Left ventricle myocardium inferior (tissue), 1 donor: ENCODE measurements at regions not wholly inside any gene's neighbourhood (a gene's known extent, or its start where the extent isn't known, plus 50 kb on each side); places are given as distances from the start of the nearest gene placed in this dataset.

Experiments used
- DNase-seq: peaks from one replicate; pipeline ENCODE4 v3.0.0-alpha.2; 2020
- H3K27ac ChIP-seq: fragments of 200-600 bp; replicated peaks from 2 replicates; pipeline ENCODE4 v1.8.0; 2021
- H3K27me3 ChIP-seq: fragments of 200-600 bp; 2 replicates; pipeline ENCODE4 v1.8.0; 2021; ENCODE audit warnings: low read depth
- H3K36me3 ChIP-seq: fragments of 200-600 bp; 2 replicates; pipeline ENCODE4 v1.8.0; 2021
- H3K4me1 ChIP-seq: fragments of 200-600 bp; 2 replicates; pipeline ENCODE4 v1.8.0; 2021
- H3K4me3 ChIP-seq: fragments of 200-600 bp; 2 replicates; pipeline ENCODE4 v1.8.0; 2021; ENCODE audit warnings: mild to moderate bottlenecking, moderate library complexity
- H3K9me3 ChIP-seq: fragments of 200-600 bp; replicated peaks from 2 replicates; pipeline ENCODE4 v1.8.0; 2021
- CTCF ChIP-seq: fragments of 200-600 bp; IDR thresholded peaks from 2 replicates; pipeline ENCODE4 v1.8.0; 2021; ENCODE audit warnings: antibody characterized with exemption, mild to moderate bottlenecking, borderline replicate concordance
- intact Hi-C: fragments of 100-400 bp; cut with micrococcal nuclease; formaldehyde crosslinking; loops from one replicate; pipeline ENCODE4 v1.11.0; 2022
- donor health status: DM: no; HTN: yes; CAD: no; lungs with severe emphysema.

- Histone ChIP-seq H3K36me3 (no peaks in the 10 kb centered on the region), H3K4me3 (no peak overlapping the region), H3K4me1 (no peaks in the 10 kb centered on the region), H3K27me3 (no peaks in the 10 kb centered on the region), H3K27ac (no peak overlapping the region), H3K9me3 (peaks cover 11% of the 10 kb centered on the region)
- intact Hi-C loops, result no loop called here
- no peak for TF ChIP-seq CTCF
- DNase-seq, result no peak
Measured at GRCh38 chr2:58667137-58667774, 426.1 kb upstream of the FANCL start.

GRCh38 chr2:58666323-58666970 lies 425.3 kb upstream of the FANCL start:
- peaks cover 8% of the 10 kb centered on the region for H3K9me3 ChIP-seq

GRCh38 chr2:58665154-58665553 lies 424.0 kb upstream of the FANCL start:
- TF ChIP-seq CTCF, result no peak

More at GRCh38 chr2:58666323-58666970, 425.3 kb upstream of the FANCL start:
- Histone ChIP-seq H3K27ac (no peak overlapping the region), H3K27me3 (no peaks in the 10 kb centered on the region), H3K4me3 (no peak overlapping the region), H3K36me3 (no peaks in the 10 kb centered on the region), H3K4me1 (no peaks in the 10 kb centered on the region)
- DNase-seq, result no peak
- TF ChIP-seq CTCF, result no peak
- intact Hi-C loops, result no loop called here

GRCh38 chr2:58664523-58665151 lies 423.5 kb upstream of the FANCL start:
- Histone ChIP-seq H3K4me1 (no peaks in the 10 kb centered on the region), H3K27ac (no peak overlapping the region), H3K36me3 (no peaks in the 10 kb centered on the region), H3K4me3 (no peak overlapping the region), H3K27me3 (no peaks in the 10 kb centered on the region), H3K9me3 (peaks cover 8% of the 10 kb centered on the region)
- no peak for TF ChIP-seq CTCF
- DNase-seq, result no peak
- intact Hi-C loops, result no loop called here

More at GRCh38 chr2:58665154-58665553, 424.0 kb upstream of the FANCL start:
- H3K27me3 ChIP-seq, result no peaks in the 10 kb centered on the region
- peaks cover 8% of the 10 kb centered on the region for H3K9me3 ChIP-seq
- H3K36me3 ChIP-seq, result no peaks in the 10 kb centered on the region
- H3K27ac ChIP-seq, result no peak overlapping the region
- intact Hi-C loops, result no loop called here
- no peak for DNase-seq
- H3K4me3 ChIP-seq, result no peak overlapping the region
- no peaks in the 10 kb centered on the region for H3K4me1 ChIP-seq

- H3K36me3 ChIP-seq, result no peaks in the 10 kb centered on the region
Measured at GRCh38 chr2:58660046-58660445, 418.9 kb upstream of the FANCL start.

More at GRCh38 chr2:58660046-58660445, 418.9 kb upstream of the FANCL start:
- no peak overlapping the region for H3K4me3 ChIP-seq
- H3K27me3 ChIP-seq, result no peaks in the 10 kb centered on the region
- no peak for TF ChIP-seq CTCF
- H3K27ac ChIP-seq, result no peak overlapping the region
- intact Hi-C loops, result no loop called here
- H3K9me3 ChIP-seq, result no peaks in the 10 kb centered on the region
- no peaks in the 10 kb centered on the region for H3K4me1 ChIP-seq
- DNase-seq, result no peak
